CD4-positive, alpha-beta T cell treated with Interleukin-21 for 1 hour (primary cell): ENCODE measurements at regions not wholly inside any gene's neighbourhood (a gene's known extent, or its start where the extent isn't known, plus 50 kb on each side); places are given as distances from the start of the nearest gene placed in this dataset.
"Not testable (repeated sequence)": the region's sequence is repeated elsewhere in the genome, so short reads cannot be mapped to it uniquely, and the experiment has no call there.

Experiments
- DNase-seq: peaks from one replicate; pipeline ENCODE4 v3.0.0-alpha.2; 2020

- not testable (repeated sequence) for DNase-seq
Observed at GRCh38 chr20:17891131-17891530, 77.5 kb downstream of the SNX5 start.

GRCh38 chr20:17890330-17890729, 78.3 kb downstream of the SNX5 start:
- DNase-seq, result no peak

GRCh38 chr20:17889226-17889625, 79.4 kb downstream of the SNX5 start:
- no peak for DNase-seq

GRCh38 chr20:17888044-17888443, 80.5 kb downstream of the SNX5 start:
- no peak for DNase-seq

GRCh38 chr20:17887331-17888030, 81.1 kb downstream of the SNX5 start:
- no peak for DNase-seq

- DNase-seq, result no peak
Observed at GRCh38 chr20:17885544-17885943, 83.0 kb downstream of the SNX5 start.

GRCh38 chr20:17885076-17885475, 83.5 kb downstream of the SNX5 start:
- DNase-seq, result no peak

- no peak for DNase-seq
Observed at GRCh38 chr20:17884307-17885003, 84.1 kb downstream of the SNX5 start.

- DNase-seq, result no peak
Observed at GRCh38 chr20:17883592-17884306, 84.8 kb downstream of the SNX5 start.

GRCh38 chr20:17882834-17883591, 85.6 kb downstream of the SNX5 start:
- no peak for DNase-seq

- DNase-seq, result no peak
Observed at GRCh38 chr20:17882065-17882833, 86.3 kb downstream of the SNX5 start.

- DNase-seq, result no peak
Observed at GRCh38 chr20:17881741-17882064, 86.9 kb downstream of the SNX5 start.

GRCh38 chr20:17878912-17879602, 89.5 kb downstream of the SNX5 start:
- no peak for DNase-seq

- DNase-seq, result no peak
Observed at GRCh38 chr20:17878069-17878911, 90.3 kb downstream of the SNX5 start.

GRCh38 chr20:17875981-17876385, 92.6 kb downstream of the SNX5 start:
- no peak for DNase-seq

GRCh38 chr20:17875106-17875980, 93.3 kb downstream of the SNX5 start:
- DNase-seq, result no peak

GRCh38 chr20:17874271-17875105, 94.1 kb downstream of the SNX5 start:
- no peak for DNase-seq

GRCh38 chr20:17873410-17874270, 95.0 kb downstream of the SNX5 start:
- DNase-seq, result no peak
